Astrocyte (in vitro differentiated cells and primary cell): ENCODE measurements at regions not wholly inside any gene's neighbourhood (a gene's known extent, or its start where the extent isn't known, plus 50 kb on each side); places are given as distances from the start of the nearest gene placed in this dataset.

Experiments
- DNase-seq: peaks from one replicate; pipeline ENCODE4 v3.0.0-alpha.2; 2010; ENCODE audit warnings: low read depth
- FAIRE-seq: peaks from 2 replicates; lab custom pipeline; 2011; peaks lifted over from hg19 to GRCh38; lab: Jason Lieb, UNC
- H2AFZ ChIP-seq: 2 replicates; pipeline ENCODE4 v1.6.0; 2012; ENCODE audit warnings: low read depth, low read length, inconsistent platforms
- H3K27ac ChIP-seq: 2 replicates; pipeline ENCODE4 v1.5.1; 2011; ENCODE audit warnings: low read depth, low read length, inconsistent platforms
- H3K27me3 ChIP-seq: 2 replicates; pipeline ENCODE4 v1.6.0; 2011; ENCODE audit warnings: low read length, inconsistent platforms; ENCODE audit not compliant: insufficient read depth
- H3K36me3 ChIP-seq: 2 replicates; pipeline ENCODE4 v1.5.1; 2011; ENCODE audit warnings: low read length, inconsistent platforms; ENCODE audit not compliant: insufficient read depth
- H3K4me1 ChIP-seq: 2 replicates; pipeline ENCODE4 v1.5.1; 2011; ENCODE audit warnings: low read length, inconsistent platforms; ENCODE audit not compliant: insufficient read depth
- H3K4me2 ChIP-seq: 2 replicates; pipeline ENCODE4 v1.6.0; 2012; ENCODE audit warnings: low read length, inconsistent platforms
- H3K4me3 ChIP-seq: 2 replicates; pipeline ENCODE4 v1.5.1; 2011; ENCODE audit warnings: low read depth, mild to moderate bottlenecking, low read length, inconsistent platforms; ENCODE audit not compliant: insufficient read depth
- H3K79me2 ChIP-seq: 2 replicates; pipeline ENCODE4 v1.6.0; 2012; ENCODE audit warnings: mild to moderate bottlenecking, low read length, inconsistent platforms; ENCODE audit not compliant: insufficient read depth
- H3K9ac ChIP-seq: 2 replicates; pipeline ENCODE4 v1.6.0; 2012; ENCODE audit warnings: mild to moderate bottlenecking, low read length, inconsistent platforms
- H3K9me3 ChIP-seq: 2 replicates; pipeline ENCODE4 v1.5.1; 2012; ENCODE audit warnings: low read depth, mild to moderate bottlenecking, low read length, inconsistent platforms; ENCODE audit not compliant: insufficient read depth
- H4K20me1 ChIP-seq: 2 replicates; pipeline ENCODE4 v1.6.0; 2012; ENCODE audit warnings: low read length, inconsistent platforms; ENCODE audit not compliant: insufficient read depth
- H3K27ac Mint-ChIP-seq: one replicate; pipeline ENCODE4 v1.8.0; 2021; ENCODE audit warnings: mild to moderate bottlenecking, mixed read lengths; ENCODE audit not compliant: unreplicated experiment
- H3K27me3 Mint-ChIP-seq: one replicate; pipeline ENCODE4 v1.8.0; 2021; ENCODE audit warnings: low read depth, mixed read lengths; ENCODE audit not compliant: unreplicated experiment
- H3K36me3 Mint-ChIP-seq: one replicate; pipeline ENCODE4 v1.8.0; 2021; ENCODE audit warnings: low read depth, mixed read lengths; ENCODE audit not compliant: unreplicated experiment
- H3K4me1 Mint-ChIP-seq: one replicate; pipeline ENCODE4 v1.8.0; 2021; ENCODE audit warnings: low read depth, mixed read lengths; ENCODE audit not compliant: unreplicated experiment
- H3K4me3 Mint-ChIP-seq: one replicate; pipeline ENCODE4 v1.8.0; 2021; ENCODE audit warnings: mild to moderate bottlenecking, moderate library complexity, mixed read lengths; ENCODE audit not compliant: unreplicated experiment
- H3K9me3 Mint-ChIP-seq: one replicate; pipeline ENCODE4 v1.8.0; 2021; ENCODE audit warnings: mild to moderate bottlenecking, mixed read lengths; ENCODE audit not compliant: unreplicated experiment
- EZH2 ChIP-seq: IDR thresholded peaks from 2 replicates; pipeline ENCODE4 v1.6.1; 2012; ENCODE audit warnings: mild to moderate bottlenecking, low read length, inconsistent platforms; ENCODE audit not compliant: insufficient read depth
- TF ChIP-seq, protein P1 (sequence below): IDR thresholded peaks from 2 replicates; pipeline ENCODE4 v1.5.1; 2011; ENCODE audit warnings: low read depth, mild to moderate bottlenecking, inconsistent platforms, low read length, moderate library complexity; ENCODE audit not compliant: insufficient read depth

DNA sequence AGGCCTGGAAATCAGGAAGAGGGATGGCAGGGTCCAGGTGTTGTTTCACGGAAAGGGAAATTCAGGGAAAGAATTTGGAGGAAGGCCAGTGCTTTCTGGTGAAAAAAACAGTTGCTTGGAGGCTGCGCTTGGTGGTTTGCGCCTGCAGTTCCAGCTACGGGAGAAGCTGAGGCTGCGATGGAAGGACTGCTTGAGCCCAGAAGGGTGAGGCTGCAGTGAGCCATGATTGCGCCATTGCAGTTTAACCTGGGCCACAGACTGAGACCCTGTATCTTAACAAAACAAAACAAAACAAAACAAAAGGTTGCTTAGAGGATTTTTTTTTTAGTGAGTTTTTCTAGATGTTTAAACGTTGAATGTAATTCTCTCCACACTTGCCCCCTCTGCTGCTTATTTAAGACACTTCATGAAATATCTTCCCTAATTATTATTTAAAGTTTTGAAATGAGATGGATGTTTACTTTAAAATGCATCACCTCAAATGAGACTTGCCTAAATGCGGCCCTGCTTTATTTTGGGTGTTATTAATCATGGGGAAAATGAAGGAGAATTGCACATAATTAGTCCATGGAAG is 75.4 kb upstream of the TRPC4 start:
- Histone ChIP-seq H3K9me3 (no peaks in the 10 kb centered on the region), H3K36me3 (no peaks in the 10 kb centered on the region), H3K4me2 (no peak overlapping the region), H2AFZ (no peak overlapping the region), H3K27ac (no peak overlapping the region), H3K9ac (no peak overlapping the region), H3K4me3 (no peak overlapping the region), H4K20me1 (no peaks in the 10 kb centered on the region), H3K27me3 (no peaks in the 10 kb centered on the region), H3K79me2 (no peaks in the 10 kb centered on the region), H3K4me1 (no peaks in the 10 kb centered on the region)
- no peak overlapping the region for H3K27ac Mint-ChIP-seq
- no peaks in the 10 kb centered on the region for H3K27me3 Mint-ChIP-seq
- H3K9me3 Mint-ChIP-seq: no peaks in the 10 kb centered on the region
- no peaks in the 10 kb centered on the region for H3K36me3 Mint-ChIP-seq
- no peak overlapping the region for H3K4me3 Mint-ChIP-seq
- H3K4me1 Mint-ChIP-seq: no peaks in the 10 kb centered on the region
- DNase-seq (no peak), FAIRE-seq (no peak)
- TF ChIP-seq, protein P1, sequence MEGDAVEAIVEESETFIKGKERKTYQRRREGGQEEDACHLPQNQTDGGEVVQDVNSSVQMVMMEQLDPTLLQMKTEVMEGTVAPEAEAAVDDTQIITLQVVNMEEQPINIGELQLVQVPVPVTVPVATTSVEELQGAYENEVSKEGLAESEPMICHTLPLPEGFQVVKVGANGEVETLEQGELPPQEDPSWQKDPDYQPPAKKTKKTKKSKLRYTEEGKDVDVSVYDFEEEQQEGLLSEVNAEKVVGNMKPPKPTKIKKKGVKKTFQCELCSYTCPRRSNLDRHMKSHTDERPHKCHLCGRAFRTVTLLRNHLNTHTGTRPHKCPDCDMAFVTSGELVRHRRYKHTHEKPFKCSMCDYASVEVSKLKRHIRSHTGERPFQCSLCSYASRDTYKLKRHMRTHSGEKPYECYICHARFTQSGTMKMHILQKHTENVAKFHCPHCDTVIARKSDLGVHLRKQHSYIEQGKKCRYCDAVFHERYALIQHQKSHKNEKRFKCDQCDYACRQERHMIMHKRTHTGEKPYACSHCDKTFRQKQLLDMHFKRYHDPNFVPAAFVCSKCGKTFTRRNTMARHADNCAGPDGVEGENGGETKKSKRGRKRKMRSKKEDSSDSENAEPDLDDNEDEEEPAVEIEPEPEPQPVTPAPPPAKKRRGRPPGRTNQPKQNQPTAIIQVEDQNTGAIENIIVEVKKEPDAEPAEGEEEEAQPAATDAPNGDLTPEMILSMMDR: no peak
- TF ChIP-seq EZH2: no peak

DNA sequence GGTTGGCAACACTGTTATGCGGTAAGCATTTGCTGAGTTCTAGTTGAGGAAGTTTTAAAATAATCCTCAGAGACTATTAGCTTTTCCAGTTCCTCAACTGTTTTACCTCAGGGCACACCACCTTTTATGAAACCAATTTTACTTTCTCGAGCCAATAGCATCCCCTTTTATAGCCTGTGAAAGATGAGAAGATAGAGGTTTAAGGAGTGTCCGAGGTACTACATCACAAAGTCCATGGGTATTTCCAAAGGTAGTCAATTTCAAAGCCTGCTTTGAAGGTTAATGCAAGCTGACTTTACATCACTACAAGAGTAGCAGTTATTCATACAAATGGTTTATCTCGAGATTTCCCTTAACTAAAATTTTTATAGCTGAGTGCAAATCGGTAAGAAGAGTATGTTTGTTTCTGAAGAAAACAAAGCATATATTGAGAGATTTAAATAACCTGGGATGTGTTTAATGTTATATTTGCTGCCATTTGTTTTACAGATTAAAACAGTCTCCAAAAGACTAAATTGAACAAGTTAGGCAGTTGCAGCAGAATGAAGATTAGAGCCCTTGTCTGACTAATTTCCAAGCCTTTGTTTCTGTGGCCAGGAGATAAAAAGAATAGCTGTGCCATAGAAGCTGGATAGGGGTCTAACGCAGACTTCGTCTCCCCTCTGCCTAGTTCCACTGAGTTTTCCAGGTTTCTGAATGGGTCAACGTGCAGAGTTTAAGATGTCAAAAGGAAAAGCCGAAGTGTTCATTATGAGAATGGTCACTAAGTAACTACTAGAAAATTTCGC is 74.7 kb upstream of the TRPC4 start:
- Mint-ChIP-seq H3K27ac (no peak overlapping the region), H3K36me3 (no peaks in the 10 kb centered on the region), H3K4me1 (no peaks in the 10 kb centered on the region), H3K27me3 (no peaks in the 10 kb centered on the region), H3K4me3 (no peak overlapping the region), H3K9me3 (no peaks in the 10 kb centered on the region)
- TF ChIP-seq, protein P1: no peak
- TF ChIP-seq EZH2: no peak
- H3K4me2 ChIP-seq: no peak overlapping the region
- H3K9me3 ChIP-seq: no peaks in the 10 kb centered on the region
- no peaks in the 10 kb centered on the region for H3K79me2 ChIP-seq
- no peaks in the 10 kb centered on the region for H3K36me3 ChIP-seq
- no peak for DNase-seq
- H3K4me3 ChIP-seq: no peak overlapping the region
- no peaks in the 10 kb centered on the region for H4K20me1 ChIP-seq
- no peaks in the 10 kb centered on the region for H3K27me3 ChIP-seq
- no peak overlapping the region for H3K27ac ChIP-seq
- H2AFZ ChIP-seq: no peak overlapping the region
- H3K9ac ChIP-seq: no peak overlapping the region
- H3K4me1 ChIP-seq: no peaks in the 10 kb centered on the region
- FAIRE-seq: no peak

DNA sequence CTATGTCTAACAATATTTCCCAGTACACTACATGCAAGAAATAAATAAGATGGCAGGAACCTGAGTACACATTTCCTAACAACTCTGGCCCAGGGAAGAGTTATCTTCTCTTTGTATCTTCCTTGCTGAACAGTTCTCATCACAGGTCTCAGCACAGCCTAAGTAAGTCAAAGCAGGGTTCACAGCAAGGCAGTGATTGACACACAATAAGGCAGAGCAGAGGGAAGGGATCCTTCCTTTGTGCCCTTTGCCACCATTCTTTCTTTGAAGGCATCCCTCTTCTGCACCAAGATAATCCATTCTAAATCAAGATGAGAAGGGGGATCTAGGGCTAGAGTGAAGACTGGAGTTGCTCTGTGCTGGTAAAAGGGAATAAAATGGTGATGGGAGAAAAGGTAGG is 73.4 kb upstream of the TRPC4 start:
- no peak for FAIRE-seq
- Histone ChIP-seq H3K4me2 (no peak overlapping the region), H3K9ac (no peak overlapping the region), H2AFZ (no peak overlapping the region), H3K9me3 (no peaks in the 10 kb centered on the region), H3K4me3 (no peak overlapping the region), H3K27ac (no peak overlapping the region), H3K79me2 (no peaks in the 10 kb centered on the region), H3K36me3 (no peaks in the 10 kb centered on the region), H3K27me3 (no peaks in the 10 kb centered on the region), H4K20me1 (no peaks in the 10 kb centered on the region), H3K4me1 (no peaks in the 10 kb centered on the region)
- Mint-ChIP-seq H3K9me3 (no peaks in the 10 kb centered on the region), H3K36me3 (no peaks in the 10 kb centered on the region), H3K27ac (no peak overlapping the region), H3K4me3 (no peak overlapping the region), H3K27me3 (no peaks in the 10 kb centered on the region), H3K4me1 (no peaks in the 10 kb centered on the region)
- TF ChIP-seq, protein P1: no peak
- TF ChIP-seq EZH2: no peak
- DNase-seq: no peak
